SK-N-SH treated with all-trans-retinoic acid at 6 μM for 48 hours (cell line): ENCODE measurements at regions not wholly inside any gene's neighbourhood (a gene's known extent, or its start where the extent isn't known, plus 50 kb on each side); places are given as distances from the start of the nearest gene placed in this dataset.

Experiments used
- ARNTL ChIP-seq: fragments of 450-650 bp; formaldehyde crosslinking; IDR thresholded peaks from 2 replicates; pipeline ENCODE4 v1.5.0; 2020; ENCODE audit warnings: low read depth, mild to moderate bottlenecking, moderate library complexity, borderline replicate concordance
- CSRNP3 ChIP-seq: fragments of 250-450 bp; sonication (Bioruptor Pico); IDR thresholded peaks from 2 replicates; pipeline ENCODE4 v1.5.1; 2021; ENCODE audit warnings: mild to moderate bottlenecking, moderate library complexity
- ISL1 ChIP-seq: fragments of 250-450 bp; sonication (Bioruptor Pico); IDR thresholded peaks from 2 replicates; pipeline ENCODE4 v2.1.2; 2022; ENCODE audit warnings: mild to moderate bottlenecking, moderate library complexity
- PATZ1 ChIP-seq: fragments of 250-450 bp; sonication (Bioruptor Pico); IDR thresholded peaks from 2 replicates; pipeline ENCODE4 v1.8.0; 2020; ENCODE audit warnings: mild to moderate bottlenecking, moderate library complexity, borderline replicate concordance
- PPARA ChIP-seq: fragments of 250-450 bp; sonication (Bioruptor Pico); IDR thresholded peaks from 2 replicates; pipeline ENCODE4 v1.5.0; 2020; ENCODE audit warnings: mild to moderate bottlenecking, borderline replicate concordance
- RARB ChIP-seq: fragments of 250-450 bp; sonication (Bioruptor Pico); IDR thresholded peaks from 2 replicates; pipeline ENCODE4 v1.8.0; 2021; ENCODE audit warnings: mild to moderate bottlenecking, moderate library complexity
- SNAI2 ChIP-seq: fragments of 250-450 bp; sonication (Bioruptor Pico); IDR thresholded peaks from 2 replicates; pipeline ENCODE4 v1.5.0; 2020; ENCODE audit warnings: mild to moderate bottlenecking, moderate library complexity
- TCF4 ChIP-seq: fragments of 250-450 bp; sonication (Bioruptor Pico); IDR thresholded peaks from 2 replicates; pipeline ENCODE4 v1.8.0; 2021; ENCODE audit warnings: mild to moderate bottlenecking, moderate library complexity, borderline replicate concordance
- TOX ChIP-seq: fragments of 250-450 bp; sonication (Bioruptor Pico); IDR thresholded peaks from 2 replicates; pipeline ENCODE4 v1.8.0; 2021; ENCODE audit warnings: mild to moderate bottlenecking, moderate library complexity, borderline replicate concordance
- TF ChIP-seq, protein P1 (sequence below): fragments of 250-450 bp; sonication (Bioruptor Pico); IDR thresholded peaks from 2 replicates; pipeline ENCODE4 v1.5.1; 2020; ENCODE audit warnings: low read depth, mild to moderate bottlenecking, moderate library complexity

DNA sequence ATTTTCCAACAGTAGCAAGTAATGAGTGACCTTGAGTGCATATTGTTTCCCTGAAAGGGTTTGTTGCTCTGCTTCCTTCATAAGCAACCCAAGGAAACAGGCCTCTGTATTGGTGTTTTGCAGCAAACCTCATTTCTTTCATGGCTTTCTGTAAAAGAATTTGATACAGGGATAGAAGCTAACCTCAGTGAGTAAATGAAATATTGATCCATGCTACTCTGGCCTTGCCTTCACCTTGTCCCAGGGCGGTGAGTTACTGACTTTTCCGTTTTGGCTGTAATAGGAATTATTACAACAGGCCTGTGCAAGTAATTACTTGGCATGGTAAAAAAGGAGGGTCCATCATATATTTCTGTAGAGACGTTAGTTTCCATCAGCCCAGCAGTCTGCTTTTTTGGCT lies 130.9 kb upstream of the MPPED2 start:
- no peak for TF ChIP-seq PATZ1 (CRISPR knock-in tag)
- TF ChIP-seq CSRNP3 (CRISPR knock-in tag): no peak
- TF ChIP-seq, protein P1, sequence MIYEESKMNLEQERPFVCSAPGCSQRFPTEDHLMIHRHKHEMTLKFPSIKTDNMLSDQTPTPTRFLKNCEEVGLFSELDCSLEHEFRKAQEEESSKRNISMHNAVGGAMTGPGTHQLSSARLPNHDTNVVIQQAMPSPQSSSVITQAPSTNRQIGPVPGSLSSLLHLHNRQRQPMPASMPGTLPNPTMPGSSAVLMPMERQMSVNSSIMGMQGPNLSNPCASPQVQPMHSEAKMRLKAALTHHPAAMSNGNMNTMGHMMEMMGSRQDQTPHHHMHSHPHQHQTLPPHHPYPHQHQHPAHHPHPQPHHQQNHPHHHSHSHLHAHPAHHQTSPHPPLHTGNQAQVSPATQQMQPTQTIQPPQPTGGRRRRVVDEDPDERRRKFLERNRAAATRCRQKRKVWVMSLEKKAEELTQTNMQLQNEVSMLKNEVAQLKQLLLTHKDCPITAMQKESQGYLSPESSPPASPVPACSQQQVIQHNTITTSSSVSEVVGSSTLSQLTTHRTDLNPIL (CRISPR knock-in tag): no peak
- no peak for TF ChIP-seq ISL1 (CRISPR knock-in tag)
- TF ChIP-seq PPARA: no peak
- TF ChIP-seq TOX (CRISPR knock-in tag): no peak
- no peak for TF ChIP-seq TCF4 (CRISPR knock-in tag)
- TF ChIP-seq RARB (CRISPR knock-in tag): no peak
- no peak for TF ChIP-seq SNAI2 (CRISPR knock-in tag)
- TF ChIP-seq ARNTL (CRISPR knock-in tag): no peak
